EH (cell line): ENCODE measurements at regions not wholly inside any gene's neighbourhood (a gene's known extent, or its start where the extent isn't known, plus 50 kb on each side); places are given as distances from the start of the nearest gene placed in this dataset.

Source experiments
- DNase-seq: peaks from one replicate; pipeline ENCODE4 v3.0.0-alpha.2; 2015; ENCODE audit warnings: low read depth

GRCh38 chr2:212709280-212709679 is 170.7 kb upstream of the ERBB4 start:
- DNase-seq: peak; percentile 57

- DNase-seq: peak; percentile 69
Observed at GRCh38 chr2:212708355-212708754, 169.8 kb upstream of the ERBB4 start.

GRCh38 chr2:212695426-212695825 is 156.8 kb upstream of the ERBB4 start:
- no peak for DNase-seq

- DNase-seq: no peak
Observed at GRCh38 chr2:212694398-212694797, 155.8 kb upstream of the ERBB4 start.

GRCh38 chr2:212692466-212692865 is 153.9 kb upstream of the ERBB4 start:
- no peak for DNase-seq

- peak; percentile 65 for DNase-seq
Observed at GRCh38 chr2:212686285-212686895, 147.8 kb upstream of the ERBB4 start.

- DNase-seq: peak; percentile 38
Observed at GRCh38 chr2:212683346-212684097, 144.9 kb upstream of the ERBB4 start.

- DNase-seq: no peak
Observed at GRCh38 chr2:212682937-212683336, 144.3 kb upstream of the ERBB4 start.

- no peak for DNase-seq
Observed at GRCh38 chr2:212677466-212677865, 138.9 kb upstream of the ERBB4 start.

- peak; percentile 25 for DNase-seq
Observed at GRCh38 chr2:212672186-212672585, 133.6 kb upstream of the ERBB4 start.

GRCh38 chr2:212669761-212670160 is 131.2 kb upstream of the ERBB4 start:
- no peak for DNase-seq

- DNase-seq: no peak
Observed at GRCh38 chr2:212667751-212668316, 129.2 kb upstream of the ERBB4 start.

- no peak for DNase-seq
Observed at GRCh38 chr2:212665948-212666347, 127.3 kb upstream of the ERBB4 start.

- DNase-seq: no peak
Observed at GRCh38 chr2:212659441-212659840, 120.8 kb upstream of the ERBB4 start.

- DNase-seq: no peak
Observed at GRCh38 chr2:212649646-212650045, 111.0 kb upstream of the ERBB4 start.

- DNase-seq: peak; percentile 64
Observed at GRCh38 chr2:212646698-212647366, 108.2 kb upstream of the ERBB4 start.

- no peak for DNase-seq
Observed at GRCh38 chr2:212644195-212644837, 105.7 kb upstream of the ERBB4 start.

- no peak for DNase-seq
Observed at GRCh38 chr2:212640428-212640827, 101.8 kb upstream of the ERBB4 start.

GRCh38 chr2:212638694-212639093 is 100.1 kb upstream of the ERBB4 start:
- DNase-seq: no peak

- no peak for DNase-seq
Observed at GRCh38 chr2:212628586-212628985, 90.0 kb upstream of the ERBB4 start.

- DNase-seq: no peak
Observed at GRCh38 chr2:212626371-212626918, 87.8 kb upstream of the ERBB4 start.

- DNase-seq: no peak
Observed at GRCh38 chr2:212619954-212620353, 81.4 kb upstream of the ERBB4 start.
